Limb (tissue), 2 donors: ENCODE measurements at regions not wholly inside any gene's neighbourhood (a gene's known extent, or its start where the extent isn't known, plus 50 kb on each side); places are given as distances from the start of the nearest gene placed in this dataset.
"Not testable (repeated sequence)": the region's sequence is repeated elsewhere in the genome, so short reads cannot be mapped to it uniquely, and the experiment has no call there.

Experiments
- DNase-seq, 2 donors: peaks; one replicate each; pipeline ENCODE4 v3.0.0-alpha.2; 2016; ENCODE audit errors: extremely low spot score in 2 of 2

DNA sequence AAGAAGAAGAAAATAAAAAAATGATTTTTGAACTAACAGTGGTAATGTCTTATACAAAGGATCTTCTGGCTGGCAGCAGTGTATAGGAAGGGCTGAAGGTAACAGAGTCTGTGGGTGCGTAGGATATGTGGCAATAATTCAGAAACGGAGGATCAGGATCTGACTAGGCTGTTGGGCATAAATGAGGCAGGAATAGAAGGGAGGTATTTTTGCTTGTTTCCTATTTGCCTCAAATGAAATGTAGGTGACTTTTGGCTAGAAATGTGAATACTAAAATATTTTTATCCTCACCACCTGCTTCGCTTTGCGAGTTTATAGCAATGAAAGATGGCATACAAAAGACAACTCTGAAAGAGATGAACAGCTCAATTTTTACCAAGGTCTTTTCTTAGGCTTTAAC lies 1086.1 kb upstream of the CELF4 start:
- no peak for DNase-seq

DNA sequence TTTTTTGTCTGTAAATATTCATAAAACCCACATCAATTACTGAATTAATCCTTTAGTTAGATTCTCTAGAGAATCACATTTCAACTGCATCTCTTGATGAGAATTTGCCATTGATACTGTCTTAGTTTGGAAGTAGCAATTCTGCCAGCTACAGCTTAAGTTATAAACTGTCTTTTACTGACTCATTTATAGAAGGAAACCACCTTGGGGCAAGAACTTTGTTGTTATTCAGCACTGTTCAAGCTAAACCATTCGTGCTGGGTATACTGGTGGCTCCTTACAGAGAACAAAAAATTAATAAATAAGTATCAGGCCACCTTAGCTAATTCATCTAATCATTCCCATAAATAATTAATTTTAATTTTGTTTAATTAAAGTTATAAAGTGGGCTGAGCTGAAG lies 1082.6 kb upstream of the CELF4 start:
- no peak for DNase-seq

DNA sequence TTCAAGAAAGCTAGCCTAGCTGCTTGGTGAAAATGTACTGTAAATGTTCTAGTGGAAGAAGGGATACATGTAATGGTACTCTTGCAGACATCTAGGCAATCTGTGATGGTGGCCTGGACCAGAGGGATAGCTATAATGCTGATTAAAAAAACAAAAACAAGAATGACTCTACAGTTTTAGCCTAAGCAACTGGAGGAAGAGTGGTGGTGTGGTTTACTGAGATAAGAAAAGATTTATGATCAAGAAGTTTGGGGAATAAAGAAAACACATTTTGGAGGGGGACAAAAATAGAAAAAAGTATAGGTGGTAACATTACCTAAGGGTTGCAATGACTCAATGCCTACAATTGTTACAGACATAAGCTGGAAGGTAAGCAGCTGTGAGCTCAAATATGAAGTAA lies 1080.7 kb upstream of the CELF4 start:
- DNase-seq: no peak

DNA sequence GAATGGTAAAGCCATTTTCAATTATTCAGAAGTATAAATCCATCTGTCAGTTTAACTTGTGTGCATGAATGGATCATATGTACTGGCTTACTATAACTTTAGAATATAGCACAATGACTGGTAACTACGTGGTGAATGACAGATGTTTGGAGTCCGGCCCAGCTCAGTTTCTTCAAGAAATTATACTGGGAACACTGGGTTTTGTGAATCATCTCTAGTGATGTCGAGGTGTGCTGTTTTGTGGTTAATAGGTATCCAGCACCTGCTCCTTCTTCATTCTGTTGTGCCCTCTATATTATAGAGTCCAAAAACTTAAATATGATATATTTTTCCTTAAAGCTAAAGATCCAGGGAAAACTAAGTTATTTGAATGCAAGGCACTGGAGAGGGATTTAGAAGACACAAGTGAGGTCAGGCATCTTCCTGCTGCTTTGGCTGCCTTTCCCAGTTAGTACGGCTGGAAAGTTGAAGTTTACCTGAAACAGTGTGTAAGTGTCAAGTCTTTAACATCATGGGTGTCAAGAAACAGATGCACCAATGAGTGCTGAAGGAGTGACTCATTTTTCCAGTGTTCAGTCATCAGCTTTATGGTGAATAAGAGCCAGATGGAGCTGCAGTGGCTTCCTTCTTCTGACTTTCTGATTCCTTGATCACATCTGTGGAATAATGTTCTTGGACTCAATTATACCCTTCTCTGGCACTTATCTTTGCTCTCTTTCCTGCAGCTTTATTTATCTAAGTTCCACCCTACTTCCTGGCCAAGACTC lies 1079.5 kb upstream of the CELF4 start:
- DNase-seq: no peak

DNA sequence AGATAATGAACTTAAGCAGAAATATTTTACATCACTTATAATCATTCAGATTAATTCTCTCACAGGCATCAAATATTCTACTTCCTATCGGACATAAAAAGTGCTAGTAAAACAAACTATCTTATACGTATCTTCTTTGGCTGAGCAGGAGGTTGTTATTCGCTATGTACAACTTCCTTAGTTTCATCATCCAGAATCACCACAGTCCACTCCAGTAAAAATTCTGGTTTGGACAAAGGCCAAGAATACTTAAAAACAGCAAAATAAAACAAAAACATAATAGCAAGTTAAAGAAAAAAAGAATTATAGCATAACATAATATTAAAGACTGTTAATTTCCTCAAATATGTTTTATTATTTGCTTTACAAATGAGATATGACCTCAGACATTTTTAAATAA lies 1077.1 kb upstream of the CELF4 start:
- DNase-seq: no peak

DNA sequence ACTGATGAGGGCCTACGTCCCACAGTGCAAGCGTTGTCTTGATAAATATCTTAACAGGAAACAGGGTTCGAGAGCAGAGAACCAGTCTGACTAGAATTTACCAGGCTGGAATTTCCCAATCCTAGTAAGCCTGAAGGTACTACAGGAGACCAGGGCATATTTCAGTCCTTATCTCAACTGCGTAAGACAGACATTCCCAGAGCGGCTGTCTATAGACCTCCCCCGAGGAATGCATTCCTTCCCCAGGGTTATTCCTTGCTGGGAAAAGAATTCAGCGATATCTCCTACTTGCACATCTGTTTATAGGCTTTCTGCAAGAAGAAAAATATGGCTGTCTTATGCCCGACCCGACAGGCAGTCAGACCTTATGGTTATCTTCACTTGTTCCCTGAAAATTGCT lies 1074.1 kb upstream of the CELF4 start:
- not testable (repeated sequence) for DNase-seq

DNA sequence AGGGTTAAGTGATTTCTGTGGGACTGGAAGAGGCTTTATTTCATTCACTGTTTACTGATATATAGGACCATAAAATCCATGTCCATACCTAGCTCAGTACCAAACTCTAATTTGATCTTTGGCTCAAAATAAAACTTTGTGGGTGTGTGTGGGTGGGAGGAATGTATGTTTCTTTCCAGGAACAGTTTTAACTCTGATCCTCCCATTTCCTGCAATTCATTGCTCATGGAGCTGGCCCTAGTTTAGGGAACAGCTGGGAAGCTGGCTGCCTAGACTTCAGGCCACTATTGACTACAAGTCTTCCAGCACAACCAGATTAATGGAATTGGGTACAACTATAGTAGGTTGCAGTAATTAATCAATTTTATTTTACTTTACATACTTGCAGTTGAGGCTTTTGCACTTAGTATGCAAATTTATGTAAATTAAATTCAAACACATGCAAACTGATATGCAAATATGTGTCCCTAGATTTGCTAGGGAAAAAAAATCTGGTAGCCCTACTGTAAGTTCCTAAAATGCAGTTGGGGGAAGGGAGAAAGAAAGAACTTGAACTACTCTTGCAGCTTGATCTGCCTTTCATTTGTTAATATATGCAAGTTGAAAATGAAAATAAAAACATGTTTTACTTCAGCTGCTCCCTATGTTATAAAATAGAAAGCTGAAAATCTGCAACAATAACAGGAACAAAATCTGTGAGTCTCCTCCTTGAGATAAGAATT lies 1070.3 kb upstream of the CELF4 start:
- DNase-seq: peak in 1 of 2 donors; percentile 30

DNA sequence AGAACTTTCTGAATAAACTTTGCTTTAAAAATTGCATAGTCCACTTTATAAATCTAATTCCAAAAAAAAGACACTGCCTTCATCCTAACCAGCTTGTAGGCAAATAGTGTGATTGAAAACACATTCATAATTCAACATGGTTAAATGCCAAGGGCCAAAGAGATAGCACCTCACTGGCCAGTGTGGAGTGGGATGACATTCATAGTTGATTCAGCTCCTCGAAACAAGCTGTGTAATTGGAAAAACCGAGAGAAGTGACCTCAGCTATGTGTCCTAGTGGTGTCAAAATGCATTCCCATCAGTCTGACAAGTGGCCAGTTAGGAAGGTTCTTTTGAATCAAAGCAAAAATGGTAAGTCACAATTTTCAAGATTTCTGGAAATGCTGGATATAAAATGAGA lies 1068.5 kb upstream of the CELF4 start:
- DNase-seq: no peak

DNA sequence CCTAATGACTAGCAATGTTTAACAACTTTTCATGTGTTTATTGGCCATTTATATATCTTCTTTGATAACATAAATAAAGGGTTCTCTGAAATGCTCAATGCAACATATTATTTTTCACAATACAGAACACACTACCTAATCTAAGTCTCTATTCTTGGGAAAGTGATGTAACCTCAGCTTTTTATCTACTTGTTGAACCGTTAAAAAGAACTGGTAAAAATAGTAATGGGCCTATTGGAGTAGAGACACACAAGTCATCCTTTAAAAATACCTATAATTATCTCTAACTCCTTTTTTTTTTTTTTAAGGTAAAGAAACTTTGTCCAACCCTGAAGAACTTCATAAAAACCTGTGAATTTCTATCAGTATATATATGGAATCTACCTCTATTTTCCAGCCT lies 1067.7 kb upstream of the CELF4 start:
- DNase-seq: no peak

DNA sequence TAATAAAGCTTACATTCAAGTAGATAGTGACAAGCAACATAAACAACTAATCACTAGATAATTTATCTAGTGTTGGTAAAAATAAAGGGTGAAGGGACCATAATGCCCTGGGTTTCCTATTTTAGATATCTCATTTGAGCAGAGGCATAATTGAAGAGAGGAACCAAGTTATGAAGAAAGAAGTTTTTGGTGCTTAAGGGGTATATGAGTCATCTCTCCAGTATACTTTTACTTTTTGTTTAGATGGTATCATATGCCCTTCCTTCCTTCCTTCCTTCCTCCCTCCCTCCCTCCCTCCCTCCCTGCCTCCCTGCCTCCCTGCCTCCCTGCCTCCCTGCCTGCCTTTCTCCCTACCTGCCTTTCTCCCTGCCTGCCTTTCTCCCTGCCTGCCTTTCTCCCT lies 1053.5 kb upstream of the CELF4 start:
- DNase-seq: no peak

DNA sequence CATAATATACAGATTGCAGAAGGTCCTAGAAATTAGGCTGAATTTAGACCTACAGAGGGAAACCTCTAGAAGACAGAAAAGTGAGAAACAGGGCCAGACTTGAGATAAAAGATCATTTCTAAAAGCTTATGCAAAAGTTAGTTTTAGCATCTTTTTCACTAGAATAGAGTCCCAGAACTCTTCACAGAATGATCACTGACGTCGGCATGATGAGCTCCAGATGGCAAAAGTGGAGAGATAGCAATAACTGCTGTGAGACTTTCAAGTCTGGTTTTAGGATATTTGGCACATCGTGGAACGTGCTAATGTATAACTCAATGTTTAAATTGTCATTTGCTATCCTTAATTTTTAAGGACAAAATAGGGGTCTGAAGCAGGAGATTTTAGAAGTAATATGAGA lies 1050.7 kb upstream of the CELF4 start:
- peak in 1 of 2 donors; percentile 19 for DNase-seq

DNA sequence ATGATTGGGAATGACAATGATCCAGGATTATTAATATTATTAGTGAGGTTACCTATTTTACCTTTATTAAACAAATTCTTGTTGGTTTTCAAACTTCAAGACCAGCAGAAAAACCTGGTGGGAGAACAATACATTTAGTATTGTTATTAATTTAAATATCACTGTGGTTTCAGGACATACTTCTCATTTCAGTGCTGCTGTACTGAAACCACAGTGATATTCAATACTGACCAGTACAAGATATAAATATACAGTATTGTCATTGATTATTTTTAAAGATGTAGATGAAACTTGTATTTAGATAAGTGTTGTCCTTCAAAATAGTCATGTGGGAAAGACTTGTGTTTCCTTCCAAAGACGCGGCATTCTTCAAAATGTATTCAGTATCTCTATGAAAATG lies 1047.3 kb upstream of the CELF4 start:
- no peak for DNase-seq

DNA sequence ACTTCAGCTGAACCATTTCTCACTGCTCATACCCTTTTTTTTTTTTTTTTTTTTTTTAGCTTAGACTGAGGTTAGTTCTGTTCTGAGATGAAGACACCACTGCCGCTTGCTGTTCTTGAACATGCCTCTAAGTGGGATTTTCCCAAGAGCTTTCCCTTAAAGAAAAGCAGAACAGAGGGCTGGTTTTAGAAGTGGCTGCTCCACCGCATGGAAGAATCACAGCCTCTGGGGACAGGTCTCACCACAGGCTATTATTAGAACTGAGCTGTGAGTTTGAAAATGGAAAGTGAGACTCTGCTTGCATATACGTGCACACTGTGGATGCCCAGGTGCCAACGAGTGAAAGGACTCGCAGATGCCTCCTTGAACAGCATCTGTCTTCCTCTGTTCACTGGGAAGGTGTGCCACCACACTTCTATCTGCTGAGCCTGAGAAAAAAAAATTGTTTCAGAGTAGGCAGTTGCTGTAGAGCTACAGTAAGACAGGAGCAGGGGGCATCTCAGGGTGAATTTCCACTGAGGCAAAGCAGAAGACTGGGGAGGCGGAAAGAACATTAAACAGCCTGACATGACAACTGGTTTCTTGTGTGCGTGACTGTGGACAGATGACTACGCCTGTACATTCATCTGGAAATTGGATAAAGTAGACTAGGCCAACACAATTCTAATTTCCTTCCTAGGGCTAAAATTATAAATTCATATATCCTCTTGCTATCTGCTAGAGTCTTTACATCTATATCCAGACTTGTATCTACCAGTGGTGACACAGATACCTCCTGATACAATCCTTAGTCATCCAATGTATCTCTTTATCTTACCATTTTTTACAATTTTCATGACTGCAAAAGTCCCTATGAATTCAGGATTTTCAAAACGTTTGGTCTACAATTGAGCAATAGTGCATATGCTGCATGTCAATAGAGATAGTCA lies 1045.7 kb upstream of the CELF4 start:
- DNase-seq: no peak

DNA sequence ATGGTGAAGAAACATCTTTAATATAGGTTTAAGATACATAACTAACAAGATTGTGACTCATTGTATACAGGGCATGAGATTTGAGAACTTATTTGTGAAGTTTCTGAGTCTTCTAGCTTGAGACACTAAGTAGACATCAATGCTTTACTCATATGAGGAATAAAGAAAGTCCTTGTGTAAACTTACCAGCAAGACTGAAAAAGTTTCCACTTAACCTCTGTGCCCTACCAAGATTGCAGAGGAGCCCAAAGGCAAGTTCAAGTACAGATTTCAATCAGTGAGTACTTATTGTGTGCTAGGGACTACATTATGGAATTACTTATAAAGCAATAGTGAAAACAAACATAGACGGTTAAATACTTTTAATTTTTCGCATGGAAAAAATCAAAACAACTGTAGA lies 1041.2 kb upstream of the CELF4 start:
- DNase-seq: no peak

DNA sequence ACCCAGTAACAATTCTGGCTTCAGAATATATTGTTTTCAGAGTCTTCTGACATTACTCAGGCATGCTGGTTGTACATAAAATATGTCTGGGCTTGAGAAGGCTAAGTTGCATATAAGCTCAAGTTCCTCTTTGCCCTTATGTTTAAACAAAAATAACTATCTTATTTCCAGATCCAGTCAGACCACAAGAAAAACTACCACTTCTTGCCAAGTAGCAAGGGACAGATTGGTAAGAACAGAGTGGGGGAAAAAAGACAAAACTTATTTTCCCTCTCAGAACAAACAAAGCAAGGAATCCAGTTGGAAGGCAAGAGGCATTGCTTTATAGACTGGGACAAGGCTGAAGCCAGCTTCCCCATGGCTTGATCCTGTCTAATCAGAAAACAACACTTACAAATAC lies 1036.7 kb upstream of the CELF4 start:
- DNase-seq: no peak

DNA sequence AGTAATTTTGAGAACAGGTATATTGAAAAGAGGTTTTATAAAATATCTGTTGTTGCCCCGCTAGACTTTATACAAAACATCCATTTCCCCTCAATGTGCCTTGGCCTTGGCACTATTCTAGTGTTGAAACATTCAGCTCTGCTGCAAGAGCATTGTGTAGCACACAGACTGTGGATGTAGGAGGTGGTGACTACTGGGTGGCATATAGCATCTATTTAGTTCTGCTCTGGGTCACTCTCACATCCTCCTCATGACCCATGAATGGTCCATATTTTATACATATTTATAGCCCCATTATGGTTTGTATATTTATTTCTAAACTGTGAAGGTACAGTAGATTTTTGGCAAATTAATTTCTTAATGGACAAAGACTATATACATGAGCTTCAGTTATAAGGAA lies 1022.0 kb upstream of the CELF4 start:
- no peak for DNase-seq

DNA sequence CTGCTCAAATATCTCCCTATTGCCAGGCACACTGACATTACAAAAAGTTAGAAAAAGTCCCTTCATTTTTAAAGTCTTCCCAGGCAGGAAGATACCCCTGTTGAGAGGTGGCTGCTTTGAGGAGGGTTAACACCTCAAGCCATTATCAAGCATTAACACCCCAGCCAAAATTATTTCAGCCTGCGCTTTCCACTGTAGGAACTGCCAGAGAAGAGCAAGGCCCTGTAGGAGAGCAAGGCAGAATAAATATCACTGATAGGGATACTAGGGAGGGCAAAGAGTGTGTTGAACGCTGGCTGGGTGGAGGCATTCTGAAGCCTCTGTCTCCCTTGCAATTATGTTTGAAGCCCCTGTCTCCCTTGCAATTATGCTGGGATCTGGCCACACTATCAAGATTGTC lies 1020.7 kb upstream of the CELF4 start:
- no peak for DNase-seq

DNA sequence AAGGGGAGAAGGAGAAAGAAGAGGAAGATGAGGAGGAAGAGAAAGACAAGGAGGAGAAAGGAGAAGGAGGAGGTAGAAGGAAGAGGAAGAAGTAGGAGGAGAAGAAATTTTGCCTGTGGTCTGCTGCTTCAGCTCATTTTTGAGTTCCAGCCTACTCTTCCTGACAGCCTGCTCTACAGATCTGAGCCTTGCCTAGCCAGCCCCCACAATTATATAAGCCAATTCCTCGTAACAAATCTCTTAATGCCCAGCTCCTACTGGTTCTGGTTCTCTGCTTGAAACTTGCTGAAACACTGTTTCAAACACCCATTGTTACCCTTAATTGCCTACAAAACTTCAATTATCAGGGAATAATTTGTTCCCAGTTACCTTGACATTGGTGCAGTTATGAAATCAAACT lies 1014.2 kb upstream of the CELF4 start:
- DNase-seq: no peak

DNA sequence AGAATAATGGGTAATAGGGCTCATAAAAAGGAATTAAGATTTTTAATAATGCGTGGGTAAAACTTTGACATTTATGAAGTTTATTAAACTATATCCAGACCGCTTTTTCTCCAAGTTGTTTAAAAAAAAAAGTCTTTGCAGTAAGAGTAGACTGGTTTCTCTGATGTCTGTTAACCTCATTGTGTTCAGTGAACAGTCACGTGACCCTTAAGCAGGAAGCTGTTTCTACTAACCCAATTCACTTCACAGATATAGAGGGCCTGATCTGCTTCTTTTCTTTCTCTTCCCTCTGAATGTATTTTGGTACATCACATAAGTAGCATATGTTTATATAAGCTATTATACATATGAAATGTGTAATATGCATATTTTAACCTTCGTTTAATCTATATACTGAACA lies 1011.3 kb upstream of the CELF4 start:
- DNase-seq: no peak

DNA sequence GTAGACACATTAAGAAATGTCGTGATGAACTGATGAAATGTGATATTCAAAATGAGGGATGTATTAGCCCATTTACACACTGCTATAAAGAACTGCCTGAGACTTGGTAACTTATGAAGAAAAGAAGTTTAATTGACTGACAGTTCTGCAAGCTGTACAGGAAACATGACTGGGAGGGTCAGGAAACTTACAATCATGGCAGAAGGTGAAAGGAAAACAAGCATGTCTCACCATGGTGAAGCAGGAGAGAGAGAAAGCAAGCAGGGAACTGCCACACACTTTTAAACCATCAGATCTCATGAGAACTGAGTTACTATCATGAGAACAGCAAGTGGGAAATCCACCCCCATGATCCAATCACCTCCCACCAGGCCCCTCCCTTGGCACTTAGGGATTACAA lies 1010.8 kb upstream of the CELF4 start:
- DNase-seq: no peak

DNA sequence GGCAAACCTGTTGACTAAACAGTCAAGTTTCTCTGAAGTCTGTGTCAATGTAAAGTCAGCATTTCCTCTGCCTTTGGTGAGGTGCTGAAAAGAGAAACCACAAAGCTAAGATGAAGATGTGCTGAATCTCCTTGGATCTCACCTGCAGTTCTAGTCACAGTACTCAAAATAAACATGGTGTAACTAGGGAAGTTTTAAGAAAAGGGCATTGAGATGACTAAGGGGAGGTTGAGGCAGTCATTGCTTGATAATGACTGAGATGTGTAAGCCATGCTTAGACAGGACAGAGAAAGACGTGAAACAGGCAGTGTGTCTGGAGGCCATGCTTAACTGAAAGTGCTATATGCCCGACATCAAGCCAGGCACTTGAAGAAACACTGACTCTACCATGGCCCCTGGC lies 1010.0 kb upstream of the CELF4 start:
- DNase-seq: no peak

DNA sequence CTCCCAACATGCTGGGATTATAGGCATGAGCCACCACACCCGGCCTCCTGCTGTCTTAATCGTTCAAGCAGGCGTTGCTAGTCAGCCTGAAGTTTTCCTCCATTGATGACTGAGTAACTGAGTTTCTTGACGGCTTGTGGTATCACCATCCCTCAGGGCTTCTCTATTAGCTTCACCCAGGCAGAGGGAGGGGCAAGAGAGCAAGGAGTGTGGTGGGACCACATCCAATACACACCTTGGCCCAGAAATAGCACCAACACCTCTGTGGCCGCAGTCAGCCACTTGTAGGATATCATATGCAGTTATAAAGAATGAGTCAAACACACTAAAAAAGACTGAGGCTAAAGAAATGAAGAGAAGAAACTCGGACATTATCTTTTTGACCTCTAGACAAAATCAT lies 1009.4 kb upstream of the CELF4 start:
- no peak for DNase-seq
